Thyroid gland (tissue), 4 donors: ENCODE measurements at regions not wholly inside any gene's neighbourhood (a gene's known extent, or its start where the extent isn't known, plus 50 kb on each side); places are given as distances from the start of the nearest gene placed in this dataset.

Source experiments
- DNase-seq, 2 donors: peaks; one replicate each; pipeline ENCODE4 v3.0.0-alpha.2; 2019
- H3K27ac ChIP-seq, 3 donors: fragments of 200-600 bp; sonication (generic); 1 replicate in 2 of 3; 2 replicates in 1 of 3; pipeline ENCODE4 v1.5.1; 2016 to 2019; ENCODE audit warnings: mild to moderate bottlenecking in 1 of 3, moderate library complexity in 1 of 3
- H3K27me3 ChIP-seq: fragments of 200-600 bp; sonication (generic); one replicate; pipeline ENCODE4 v1.5.1; 2019
- H3K36me3 ChIP-seq, 2 donors: fragments of 200-600 bp; sonication (generic); one replicate each; pipeline ENCODE4 v1.5.1; 2016 to 2019
- H3K4me1 ChIP-seq, 2 donors: fragments of 200-600 bp; sonication (generic); one replicate each; pipeline ENCODE4 v1.5.1; 2017 to 2019
- H3K4me3 ChIP-seq, 3 donors: fragments of 200-600 bp; sonication (generic); replicated peaks in 1 of 3; 1 replicate in 2 of 3; 2 replicates in 1 of 3; pipeline ENCODE4 v1.5.1; 2016; ENCODE audit warnings: mild to moderate bottlenecking in 1 of 3
- H3K9me3 ChIP-seq: fragments of 200-600 bp; sonication (generic); one replicate; pipeline ENCODE4 v1.5.1; 2017
- CTCF ChIP-seq, 6 experiments: fragments of 200-600 bp in 3 of 6; fragments of 450-650 bp in 3 of 6; sonication (generic) in 3 of 6; IDR thresholded peaks; one replicate each; pipeline ENCODE4 v1.5.1; 2016 to 2019; ENCODE audit warnings: antibody characterized with exemption in 6 of 6, mild to moderate bottlenecking in 2 of 6, inconsistent platforms in 1 of 6, moderate library complexity in 1 of 6
- POLR2A ChIP-seq, 2 donors: fragments of 450-650 bp; IDR thresholded peaks; one replicate each; pipeline ENCODE4 v1.6.1; 2017; ENCODE audit warnings: antibody characterized with exemption in 2 of 2, mild to moderate bottlenecking in 2 of 2, moderate library complexity in 1 of 2
- WGBS, 2 donors: methylation state at CpG; one replicate each; pipeline ENCODE4 v1.1.5; 2017; 5-methylcytosine and 5-hydroxymethylcytosine counted together
- intact Hi-C: fragments of 100-400 bp; cut with DNase I; formaldehyde crosslinking; loops from one replicate; pipeline ENCODE4 v1.15.1; 2023

DNA sequence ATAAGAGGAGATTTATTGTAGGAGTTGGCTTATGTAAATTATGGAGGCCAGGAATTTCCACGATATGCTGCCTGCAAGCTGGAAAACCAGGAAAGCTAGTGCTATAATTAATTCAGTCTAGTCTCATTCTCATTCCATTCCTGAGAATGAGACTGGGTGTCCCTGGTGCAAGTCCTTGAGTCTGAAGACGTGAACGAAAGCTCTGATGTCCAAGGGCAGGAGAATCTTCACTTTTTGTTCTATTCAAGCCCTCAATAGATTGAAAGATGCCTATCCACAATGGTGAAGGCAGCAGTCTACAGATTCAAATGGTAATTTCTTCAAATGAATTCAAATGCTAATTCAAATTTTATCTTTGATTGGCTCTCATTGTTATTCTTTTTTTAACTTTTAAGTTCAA is 851.1 kb upstream of the MGAT4C start:
- no peak for DNase-seq
- Histone ChIP-seq H3K4me1 (no peaks in the 10 kb centered on the region), H3K27me3 (no peaks in the 10 kb centered on the region), H3K36me3 (no peaks in the 10 kb centered on the region), H3K9me3 (no peaks in the 10 kb centered on the region), H3K4me3 (no peak overlapping the region), H3K27ac (no peak overlapping the region)
- intact Hi-C loops: no loop called here
- TF ChIP-seq CTCF (IDR thresholded peaks at IDR 0.05): no peak
- no peak for TF ChIP-seq POLR2A (IDR thresholded peaks at IDR 0.05)
- WGBS, 2 donors: 80 to 85% methylated on average over 3 of the region's 3 CpGs

- 75 to 83% methylated on average over 4 of the region's 4 CpGs for WGBS, 2 donors
- intact Hi-C loops: no loop called here
- TF ChIP-seq POLR2A (IDR thresholded peaks at IDR 0.05): no peak
- no peak for TF ChIP-seq CTCF (IDR thresholded peaks at IDR 0.05)
- Histone ChIP-seq H3K27me3 (no peaks in the 10 kb centered on the region), H3K9me3 (no peaks in the 10 kb centered on the region), H3K4me1 (no peaks in the 10 kb centered on the region), H3K36me3 (no peaks in the 10 kb centered on the region), H3K4me3 (no peak overlapping the region), H3K27ac (no peak overlapping the region)
- no peak for DNase-seq
Measured at GRCh38 chr12:87096082-87096585, 839.9 kb upstream of the MGAT4C start.

DNA sequence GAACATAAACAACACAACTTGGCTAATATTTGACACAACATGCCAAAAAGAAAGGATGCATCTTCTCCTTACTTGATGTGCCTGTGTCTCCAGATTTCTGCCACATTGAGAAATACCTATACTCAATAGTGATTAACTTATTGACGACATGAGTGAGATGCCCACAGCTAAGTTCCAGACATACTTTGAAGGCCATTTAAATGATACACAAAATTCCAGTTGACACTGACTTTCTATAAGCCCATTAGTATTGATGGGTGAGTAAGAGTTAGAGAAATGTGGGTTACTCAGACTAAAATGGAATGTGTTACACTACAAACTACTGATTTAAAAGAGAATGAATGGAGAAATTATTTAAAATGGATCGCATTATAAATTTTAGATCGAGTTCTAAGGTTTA is 838.2 kb upstream of the MGAT4C start:
- intact Hi-C loops: no loop called here
- WGBS, 2 donors: 89 to 90% methylated on average over 3 of the region's 3 CpGs
- H3K4me1 ChIP-seq: no peaks in the 10 kb centered on the region
- H3K27ac ChIP-seq: no peak overlapping the region
- H3K27me3 ChIP-seq: no peaks in the 10 kb centered on the region
- no peaks in the 10 kb centered on the region for H3K36me3 ChIP-seq
- H3K4me3 ChIP-seq: no peak overlapping the region
- TF ChIP-seq CTCF (IDR thresholded peaks at IDR 0.05) (no peak), POLR2A (IDR thresholded peaks at IDR 0.05) (no peak)
- H3K9me3 ChIP-seq: no peaks in the 10 kb centered on the region
- DNase-seq: no peak

DNA sequence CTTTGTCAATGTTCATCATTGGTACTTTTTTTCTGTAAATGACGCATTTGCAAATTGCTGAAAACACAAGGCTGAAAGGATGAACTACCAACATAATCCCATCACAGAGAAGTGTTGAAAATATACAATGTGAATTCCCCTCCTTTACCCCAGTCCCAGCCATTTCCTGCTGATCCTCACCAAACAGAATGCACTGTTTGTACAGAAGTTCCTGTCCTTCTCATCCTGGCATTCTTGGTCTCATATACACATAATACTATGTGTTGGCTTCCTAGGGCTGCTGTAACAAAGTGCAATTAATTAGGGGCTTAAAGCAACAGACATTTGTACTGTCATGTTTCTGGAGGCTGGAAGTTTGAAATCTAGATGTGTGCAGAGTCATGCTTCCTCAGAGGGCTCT is 836.2 kb upstream of the MGAT4C start:
- H3K36me3 ChIP-seq: no peaks in the 10 kb centered on the region
- 88% methylated on average over 1 of the region's 1 CpG for WGBS, 2 donors
- H3K4me1 ChIP-seq: no peaks in the 10 kb centered on the region
- H3K9me3 ChIP-seq: no peaks in the 10 kb centered on the region
- no peak for TF ChIP-seq CTCF (IDR thresholded peaks at IDR 0.05)
- TF ChIP-seq POLR2A (IDR thresholded peaks at IDR 0.05): no peak
- no peaks in the 10 kb centered on the region for H3K27me3 ChIP-seq
- no peak overlapping the region for H3K4me3 ChIP-seq
- intact Hi-C loops: no loop called here
- H3K27ac ChIP-seq: no peak overlapping the region
- no peak for DNase-seq

DNA sequence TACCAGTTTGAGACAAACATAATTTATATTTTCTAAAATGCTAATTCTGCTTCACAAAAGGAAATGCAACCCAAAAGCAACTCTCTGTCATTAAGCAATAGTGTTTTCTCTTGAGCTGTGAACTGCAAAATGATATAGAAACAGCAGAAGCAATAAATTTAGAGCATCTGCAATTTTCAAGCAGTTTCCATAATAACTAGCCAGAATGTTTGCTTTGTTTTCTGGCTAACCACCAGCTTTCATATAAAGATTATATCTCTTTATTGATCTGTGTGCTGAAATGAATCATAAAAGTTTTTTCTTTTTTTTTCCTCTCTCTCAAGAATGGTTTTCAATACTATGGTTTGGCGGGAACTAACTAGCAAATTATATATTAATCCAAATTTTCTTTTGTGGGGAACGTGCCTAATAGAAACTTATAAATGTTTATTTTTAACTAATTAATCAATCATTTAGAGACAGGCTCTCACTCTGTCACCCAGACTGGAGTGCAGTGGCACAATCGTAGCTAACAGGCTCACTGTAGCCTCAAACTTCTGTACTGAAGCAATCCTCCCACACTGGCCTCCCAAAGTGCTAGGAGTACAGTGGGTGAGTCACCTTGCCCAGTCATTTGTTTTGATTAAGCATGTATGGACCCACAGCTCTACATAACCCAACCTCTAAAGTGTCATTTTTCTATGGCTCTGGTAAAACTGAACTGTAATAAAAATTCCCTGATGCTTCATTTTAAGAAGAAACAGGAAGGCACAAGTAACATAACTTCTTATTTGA is 830.1 kb upstream of the MGAT4C start:
- H3K4me3 ChIP-seq: no peak overlapping the region
- WGBS, 2 donors: 79% methylated on average over 3 of the region's 3 CpGs
- H3K9me3 ChIP-seq: no peaks in the 10 kb centered on the region
- TF ChIP-seq CTCF (IDR thresholded peaks at IDR 0.05) (no peak), POLR2A (IDR thresholded peaks at IDR 0.05) (no peak)
- no peak overlapping the region for H3K27ac ChIP-seq
- intact Hi-C loops: no loop called here
- no peaks in the 10 kb centered on the region for H3K4me1 ChIP-seq
- DNase-seq: no peak
- no peaks in the 10 kb centered on the region for H3K27me3 ChIP-seq
- no peaks in the 10 kb centered on the region for H3K36me3 ChIP-seq
